RWPE2 (cell line): ENCODE measurements at regions not wholly inside any gene's neighbourhood (a gene's known extent, or its start where the extent isn't known, plus 50 kb on each side); places are given as distances from the start of the nearest gene placed in this dataset.
A peak's percentile ranks its signal among the peaks of the same experiment; 100 is the strongest.

Source experiments
- ATAC-seq: fragments of 200-7000 bp; cut with Tn5 transposase; 3 replicates; pipeline ENCODE4 v1.9.1; 2021; ENCODE audit warnings: low read depth
- DNase-seq: peaks from one replicate; pipeline ENCODE4 v3.0.0-alpha.2; 2020; ENCODE audit warnings: low spot score
- H3K27ac ChIP-seq: fragments of 450-650 bp; 2 replicates; pipeline ENCODE4 v1.5.1; 2017; ENCODE audit warnings: mild to moderate bottlenecking; ENCODE audit not compliant: poor library complexity, severe bottlenecking
- H3K27me3 ChIP-seq: fragments of 250-450 bp; sonication (Bioruptor Pico); 2 replicates; pipeline ENCODE4 v1.5.1; 2021; ENCODE audit warnings: mild to moderate bottlenecking, moderate library complexity; ENCODE audit not compliant: insufficient read depth, poor library complexity, severe bottlenecking
- H3K36me3 ChIP-seq: fragments of 250-450 bp; sonication (Bioruptor Pico); 2 replicates; pipeline ENCODE4 v1.5.1; 2020; ENCODE audit warnings: low read depth, mild to moderate bottlenecking, moderate library complexity
- H3K4me1 ChIP-seq: fragments of 250-450 bp; sonication (Bioruptor Pico); 2 replicates; pipeline ENCODE4 v1.5.1; 2021; ENCODE audit warnings: mild to moderate bottlenecking, moderate library complexity; ENCODE audit not compliant: insufficient read depth, poor library complexity, severe bottlenecking
- H3K4me3 ChIP-seq: fragments of 250-450 bp; sonication (Bioruptor Pico); 2 replicates; pipeline ENCODE4 v1.5.1; 2021; ENCODE audit warnings: mild to moderate bottlenecking, moderate library complexity; ENCODE audit not compliant: severe bottlenecking
- H3K9me3 ChIP-seq: fragments of 250-450 bp; sonication (Bioruptor Pico); 2 replicates; pipeline ENCODE4 v1.5.1; 2021; ENCODE audit warnings: mild to moderate bottlenecking, moderate library complexity; ENCODE audit not compliant: severe bottlenecking
- CTCF ChIP-seq: fragments of 450-650 bp; IDR thresholded peaks from one replicate; pipeline ENCODE4 v1.5.1; 2017; ENCODE audit warnings: mild to moderate bottlenecking, moderate library complexity; ENCODE audit not compliant: poor library complexity, severe bottlenecking

GRCh38 chr15:39165020-39165706, 415.7 kb upstream of the THBS1 start:
- H3K9me3 ChIP-seq = no peaks in the 10 kb centered on the region
- no peaks in the 10 kb centered on the region for H3K4me1 ChIP-seq
- H3K4me3 ChIP-seq = no peak overlapping the region
- no peaks in the 10 kb centered on the region for H3K27me3 ChIP-seq
- no peak for TF ChIP-seq CTCF
- H3K36me3 ChIP-seq = no peaks in the 10 kb centered on the region
- no peak for DNase-seq
- no peak for ATAC-seq
- H3K27ac ChIP-seq = no peak overlapping the region

GRCh38 chr15:39167164-39168058, 413.5 kb upstream of the THBS1 start:
- Histone ChIP-seq H3K4me3 (no peak overlapping the region), H3K9me3 (no peaks in the 10 kb centered on the region), H3K4me1 (peaks cover 9% of the 10 kb centered on the region), H3K27ac (no peak overlapping the region), H3K36me3 (no peaks in the 10 kb centered on the region), H3K27me3 (no peaks in the 10 kb centered on the region)
- ATAC-seq (no peak), DNase-seq (no peak)
- TF ChIP-seq CTCF = no peak

GRCh38 chr15:39171944-39172368, 408.9 kb upstream of the THBS1 start:
- Histone ChIP-seq H3K27ac (peak overlapping the region; percentile 100), H3K27me3 (no peaks in the 10 kb centered on the region), H3K9me3 (no peaks in the 10 kb centered on the region), H3K36me3 (no peaks in the 10 kb centered on the region), H3K4me3 (no peak overlapping the region), H3K4me1 (peaks cover 31% of the 10 kb centered on the region)
- DNase-seq (peak; percentile 94), ATAC-seq (peak; percentile 97)
- TF ChIP-seq CTCF = peak; percentile 95

GRCh38 chr15:39172380-39173281, 408.2 kb upstream of the THBS1 start:
- Histone ChIP-seq H3K27me3 (no peaks in the 10 kb centered on the region), H3K9me3 (no peaks in the 10 kb centered on the region), H3K4me1 (peaks cover 36% of the 10 kb centered on the region), H3K36me3 (no peaks in the 10 kb centered on the region), H3K27ac (peak overlapping the region; percentile 100), H3K4me3 (no peak overlapping the region)
- peak; percentile 17 for ATAC-seq
- no peak for DNase-seq
- peak; percentile 76 for TF ChIP-seq CTCF
